Left lung (tissue), 4 donors: ENCODE measurements at regions not wholly inside any gene's neighbourhood (a gene's known extent, or its start where the extent isn't known, plus 50 kb on each side); places are given as distances from the start of the nearest gene placed in this dataset.

ENCODE experiments used
- ATAC-seq: fragments of 200-7000 bp; cut with Tn5 transposase; one replicate; pipeline ENCODE4 v1.9.1; 2020; ENCODE audit warnings: moderate library complexity
- DNase-seq, 4 donors: peaks; one replicate each; pipeline ENCODE4 v3.0.0-alpha.2; 2013 to 2020
- H3K27ac ChIP-seq, 2 donors: fragments of 200-600 bp; sonication (generic) in 1 of 2; one replicate each; pipeline versions ENCODE4 v1.5.0 to v1.8.0; 2020 to 2021
- H3K27me3 ChIP-seq, 2 donors: fragments of 200-600 bp; sonication (generic) in 1 of 2; one replicate each; pipeline versions ENCODE4 v1.5.0 to v1.8.0; 2020 to 2021
- H3K36me3 ChIP-seq, 2 donors: fragments of 200-600 bp; sonication (generic) in 1 of 2; one replicate each; pipeline versions ENCODE4 v1.5.0 to v1.8.0; 2020 to 2021
- H3K4me1 ChIP-seq, 2 donors: fragments of 200-600 bp; one replicate each; pipeline ENCODE4 v1.8.0; 2021
- H3K4me3 ChIP-seq, 2 donors: fragments of 200-600 bp; sonication (generic) in 1 of 2; one replicate each; pipeline versions ENCODE4 v1.5.0 to v1.8.0; 2020 to 2021; ENCODE audit warnings: mild to moderate bottlenecking in 1 of 2
- H3K9me3 ChIP-seq, 2 donors: fragments of 200-600 bp; sonication (generic) in 1 of 2; one replicate each; pipeline versions ENCODE4 v1.5.0 to v1.8.0; 2020 to 2021
- CTCF ChIP-seq, 2 donors: fragments of 200-600 bp; sonication (generic) in 1 of 2; IDR thresholded peaks; one replicate each; pipeline versions ENCODE4 v1.5.0 to v1.8.0; 2021; ENCODE audit warnings: antibody characterized with exemption in 2 of 2
- intact Hi-C, 2 donors: fragments of 100-400 bp; cut with DNase I; formaldehyde crosslinking; loops; one replicate each; pipeline versions ENCODE4 v1.11.2 to v1.14.2; 2022
- donor health status: DM: no; HTN: yes; CAD: no.
- donor health status: DM: no; HTN: no; CAD: no.

GRCh38 chrX:124518885-124519284, 172.5 kb downstream of the SH2D1A start:
- Histone ChIP-seq H3K4me3 (no peak overlapping the region), H3K4me1 (no peaks in the 10 kb centered on the region), H3K27me3 (no peaks in the 10 kb centered on the region), H3K27ac (no peak overlapping the region), H3K36me3 (no peaks in the 10 kb centered on the region), H3K9me3 (no peaks in the 10 kb centered on the region)
- intact Hi-C loops, result no loop called here
- TF ChIP-seq CTCF (IDR thresholded peaks at IDR 0.05), result no peak
- no peak for DNase-seq
- no peak for ATAC-seq

- TF ChIP-seq CTCF (IDR thresholded peaks at IDR 0.05), result no peak
- Histone ChIP-seq H3K27me3 (no peaks in the 10 kb centered on the region), H3K36me3 (no peaks in the 10 kb centered on the region), H3K4me1 (no peaks in the 10 kb centered on the region), H3K9me3 (no peaks in the 10 kb centered on the region), H3K27ac (no peak overlapping the region), H3K4me3 (no peak overlapping the region)
- no peak for DNase-seq
- intact Hi-C loops, result no loop called here
- no peak for ATAC-seq
These were observed 178.5 kb downstream of the SH2D1A start for GRCh38 chrX:124524852-124525251.

- DNase-seq, result no peak
- intact Hi-C loops, result no loop called here
- H3K9me3 ChIP-seq, result no peaks in the 10 kb centered on the region
These were observed 183.4 kb downstream of the SH2D1A start for GRCh38 chrX:124529786-124530185.

GRCh38 chrX:124530803-124531202, 184.4 kb downstream of the SH2D1A start:
- Histone ChIP-seq H3K4me3 (no peak overlapping the region), H3K27ac (no peak overlapping the region), H3K4me1 (no peaks in the 10 kb centered on the region), H3K27me3 (no peaks in the 10 kb centered on the region), H3K9me3 (no peaks in the 10 kb centered on the region), H3K36me3 (no peaks in the 10 kb centered on the region)
- ATAC-seq, result no peak
- no peak for DNase-seq
- TF ChIP-seq CTCF (IDR thresholded peaks at IDR 0.05), result no peak
- intact Hi-C loops, result no loop called here

More at GRCh38 chrX:124529786-124530185, 183.4 kb downstream of the SH2D1A start:
- no peak for TF ChIP-seq CTCF (IDR thresholded peaks at IDR 0.05)
- Histone ChIP-seq H3K36me3 (no peaks in the 10 kb centered on the region), H3K27ac (no peak overlapping the region), H3K27me3 (no peaks in the 10 kb centered on the region), H3K4me3 (no peak overlapping the region), H3K4me1 (no peaks in the 10 kb centered on the region)
- no peak for ATAC-seq

GRCh38 chrX:124534536-124534935, 188.2 kb downstream of the SH2D1A start:
- no peaks in the 10 kb centered on the region for H3K4me1 ChIP-seq
- intact Hi-C loops, result no loop called here
- H3K27me3 ChIP-seq, result no peaks in the 10 kb centered on the region
- TF ChIP-seq CTCF (IDR thresholded peaks at IDR 0.05), result no peak
- DNase-seq (no peak), ATAC-seq (no peak)
- no peak overlapping the region for H3K27ac ChIP-seq
- H3K4me3 ChIP-seq, result no peak overlapping the region
- no peaks in the 10 kb centered on the region for H3K9me3 ChIP-seq
- H3K36me3 ChIP-seq, result no peaks in the 10 kb centered on the region
